GM18873 (cell line): ENCODE measurements at regions not wholly inside any gene's neighbourhood (a gene's known extent, or its start where the extent isn't known, plus 50 kb on each side); places are given as distances from the start of the nearest gene placed in this dataset.
"Not testable (repeated sequence)": the region's sequence is repeated elsewhere in the genome, so short reads cannot be mapped to it uniquely, and the experiment has no call there.

Source experiments
- ATAC-seq: cut with Tn5 transposase; IDR thresholded peaks from one replicate; pipeline ENCODE4 v1.9.1; 2021; ENCODE audit warnings: mild to moderate bottlenecking, moderate library complexity, moderate number of reproducible peaks; ENCODE audit not compliant: unreplicated experiment, low FRiP score

- no peak for ATAC-seq
These were observed 50.3 kb upstream of the TMC1 start for GRCh38 chr9:72471096-72471495.

- no peak for ATAC-seq
These were observed 53.4 kb upstream of the TMC1 start for GRCh38 chr9:72467766-72468738.

- ATAC-seq, result no peak
These were observed 55.8 kb upstream of the TMC1 start for GRCh38 chr9:72465593-72465984.

- peak; percentile 58 for ATAC-seq
These were observed 56.4 kb upstream of the TMC1 start for GRCh38 chr9:72464857-72465592.

GRCh38 chr9:72462340-72462739 lies 59.1 kb upstream of the TMC1 start:
- no peak for ATAC-seq

GRCh38 chr9:72460342-72461312 lies 60.8 kb upstream of the TMC1 start:
- ATAC-seq, result no peak

- ATAC-seq, result no peak
These were observed 62.1 kb upstream of the TMC1 start for GRCh38 chr9:72459308-72459707.

- no peak for ATAC-seq
These were observed 63.3 kb upstream of the TMC1 start for GRCh38 chr9:72458153-72458552.

- ATAC-seq, result no peak
These were observed 64.0 kb upstream of the TMC1 start for GRCh38 chr9:72457366-72457765.

GRCh38 chr9:72454871-72455491 lies 66.4 kb upstream of the TMC1 start:
- ATAC-seq, result no peak

- no peak for ATAC-seq
These were observed 67.6 kb upstream of the TMC1 start for GRCh38 chr9:72453797-72454196.

GRCh38 chr9:72446241-72446640 lies 75.2 kb upstream of the TMC1 start:
- ATAC-seq, result not testable (repeated sequence)

- no peak for ATAC-seq
These were observed 76.0 kb upstream of the TMC1 start for GRCh38 chr9:72445306-72445995.

- ATAC-seq, result no peak
These were observed 77.0 kb upstream of the TMC1 start for GRCh38 chr9:72444435-72444834.

- peak; percentile 94 for ATAC-seq
These were observed 77.6 kb upstream of the TMC1 start for GRCh38 chr9:72443855-72444254.

GRCh38 chr9:72441848-72442607 lies 77.0 kb upstream of the ZFAND5 start:
- ATAC-seq, result no peak

- ATAC-seq, result no peak
These were observed 76.2 kb upstream of the ZFAND5 start for GRCh38 chr9:72440992-72441847.

- no peak for ATAC-seq
These were observed 75.4 kb upstream of the ZFAND5 start for GRCh38 chr9:72440378-72440777.
